ENCODE measurements at regions not wholly inside any gene's neighbourhood (a gene's known extent, or its start where the extent isn't known, plus 50 kb on each side); places are given as distances from the start of the nearest gene placed in this dataset.

DNA sequence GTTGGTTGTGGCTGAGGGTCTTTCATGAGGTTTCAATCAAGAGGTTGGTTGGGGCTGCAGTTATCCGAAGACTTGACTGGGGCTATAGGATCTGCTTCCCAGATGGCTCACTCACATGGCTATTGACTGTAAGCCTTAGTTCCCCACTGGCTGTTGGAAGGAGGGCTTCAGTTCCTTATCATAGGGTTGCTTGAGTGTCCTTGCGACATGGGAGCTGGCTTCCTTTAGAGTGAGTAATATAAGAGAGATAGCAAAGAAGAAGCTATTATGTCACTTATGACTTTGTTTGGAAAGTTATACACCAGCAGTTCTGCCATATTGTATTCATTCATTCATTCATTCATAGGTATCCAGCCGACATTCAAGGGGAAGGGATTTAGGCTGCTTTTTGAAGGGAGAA, 121.4 kb upstream of the WSCD1 start:
- Mint-ChIP-seq H3K36me3 (ENCODE audit: low read depth, unreplicated experiment) (no peaks in the 10 kb centered on the region), H3K4me3 (ENCODE audit: unreplicated experiment) (no peak overlapping the region), H3K27ac (ENCODE audit: unreplicated experiment) (no peak overlapping the region), H3K27me3 (ENCODE audit: low read depth, unreplicated experiment) (peaks cover 36% of the 10 kb centered on the region), H3K4me1 (ENCODE audit: low read depth, unreplicated experiment) (no peaks in the 10 kb centered on the region), H3K9me3 (ENCODE audit: unreplicated experiment) (peaks cover 10% of the 10 kb centered on the region)
- TF ChIP-seq EZH2 (IDR thresholded peaks at IDR 0.05; ENCODE audit: insufficient read depth, low read length), result no peak
- TF ChIP-seq, protein P1, sequence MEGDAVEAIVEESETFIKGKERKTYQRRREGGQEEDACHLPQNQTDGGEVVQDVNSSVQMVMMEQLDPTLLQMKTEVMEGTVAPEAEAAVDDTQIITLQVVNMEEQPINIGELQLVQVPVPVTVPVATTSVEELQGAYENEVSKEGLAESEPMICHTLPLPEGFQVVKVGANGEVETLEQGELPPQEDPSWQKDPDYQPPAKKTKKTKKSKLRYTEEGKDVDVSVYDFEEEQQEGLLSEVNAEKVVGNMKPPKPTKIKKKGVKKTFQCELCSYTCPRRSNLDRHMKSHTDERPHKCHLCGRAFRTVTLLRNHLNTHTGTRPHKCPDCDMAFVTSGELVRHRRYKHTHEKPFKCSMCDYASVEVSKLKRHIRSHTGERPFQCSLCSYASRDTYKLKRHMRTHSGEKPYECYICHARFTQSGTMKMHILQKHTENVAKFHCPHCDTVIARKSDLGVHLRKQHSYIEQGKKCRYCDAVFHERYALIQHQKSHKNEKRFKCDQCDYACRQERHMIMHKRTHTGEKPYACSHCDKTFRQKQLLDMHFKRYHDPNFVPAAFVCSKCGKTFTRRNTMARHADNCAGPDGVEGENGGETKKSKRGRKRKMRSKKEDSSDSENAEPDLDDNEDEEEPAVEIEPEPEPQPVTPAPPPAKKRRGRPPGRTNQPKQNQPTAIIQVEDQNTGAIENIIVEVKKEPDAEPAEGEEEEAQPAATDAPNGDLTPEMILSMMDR (IDR thresholded peaks at IDR 0.05; ENCODE audit: insufficient read depth, low read depth, low read length), result no peak
- H4K20me1 ChIP-seq (ENCODE audit: insufficient read depth, low read length), result no peaks in the 10 kb centered on the region
- no peaks in the 10 kb centered on the region for H3K9me3 ChIP-seq (ENCODE audit: insufficient read depth, low read depth, low read length)
- no peak overlapping the region for H3K27ac ChIP-seq (ENCODE audit: low read depth, low read length)
- DNase-seq (ENCODE audit: low read depth) (no peak), FAIRE-seq (no peak)
- H3K27me3 ChIP-seq (ENCODE audit: insufficient read depth, low read length), result peaks cover 14% of the 10 kb centered on the region
- H3K4me3 ChIP-seq (ENCODE audit: insufficient read depth, low read depth, low read length), result no peak overlapping the region
- no peak overlapping the region for H3K4me2 ChIP-seq (ENCODE audit: low read length)
- no peaks in the 10 kb centered on the region for H3K4me1 ChIP-seq (ENCODE audit: insufficient read depth, low read length)
- H3K36me3 ChIP-seq (ENCODE audit: insufficient read depth, low read length), result no peaks in the 10 kb centered on the region
- H3K79me2 ChIP-seq (ENCODE audit: insufficient read depth, low read length), result no peaks in the 10 kb centered on the region
- H2AFZ ChIP-seq (ENCODE audit: low read depth, low read length), result no peak overlapping the region
- no peak overlapping the region for H3K9ac ChIP-seq (ENCODE audit: low read length)

DNA sequence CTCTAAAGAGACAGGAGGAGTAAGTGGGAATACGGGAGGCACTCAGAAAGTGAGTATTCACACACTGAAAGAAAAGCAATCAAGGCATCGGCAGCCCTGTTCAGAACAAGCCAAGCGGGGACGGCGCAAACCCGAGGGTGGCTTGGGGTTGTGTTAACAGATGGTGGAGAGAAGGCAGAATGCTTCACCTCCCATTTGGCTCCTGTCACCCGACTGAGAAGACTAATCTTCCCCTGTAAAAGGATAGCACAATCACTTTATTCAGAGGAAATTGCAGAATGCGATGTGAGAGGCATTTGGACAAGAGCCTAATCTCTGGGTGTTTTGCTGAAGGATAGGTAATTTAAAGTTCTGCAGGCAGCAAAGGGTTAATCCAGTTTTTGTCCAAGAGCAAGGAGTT, 119.3 kb upstream of the WSCD1 start:
- H3K36me3 Mint-ChIP-seq (ENCODE audit: low read depth, unreplicated experiment), result no peaks in the 10 kb centered on the region
- peaks cover 11% of the 10 kb centered on the region for H3K9me3 Mint-ChIP-seq (ENCODE audit: unreplicated experiment)
- FAIRE-seq, result no peak

DNA sequence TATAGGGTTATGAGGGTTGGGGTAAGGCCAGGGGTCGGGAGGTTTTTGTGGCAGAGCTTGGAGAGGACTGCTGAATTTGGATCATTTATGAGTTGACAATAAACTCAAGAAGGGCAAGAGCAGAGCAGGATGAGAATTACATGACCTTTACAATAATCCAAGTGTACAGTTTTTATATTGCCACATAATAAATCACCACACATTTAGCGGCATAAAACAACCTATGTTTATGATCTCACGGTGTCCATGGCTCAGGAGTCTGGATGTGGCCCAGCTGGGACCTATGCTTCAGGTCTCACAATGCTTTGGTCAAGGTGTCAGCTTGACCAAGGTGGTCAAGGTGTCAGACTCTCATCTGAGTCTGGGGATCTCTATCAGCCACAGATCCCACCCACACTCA, 118.3 kb upstream of the WSCD1 start:
- FAIRE-seq (no peak), DNase-seq (ENCODE audit: low read depth) (no peak)
- H3K9ac ChIP-seq (ENCODE audit: low read length), result no peak overlapping the region
- H2AFZ ChIP-seq (ENCODE audit: low read depth, low read length), result no peak overlapping the region
- Mint-ChIP-seq H3K27ac (ENCODE audit: unreplicated experiment) (no peak overlapping the region), H3K27me3 (ENCODE audit: low read depth, unreplicated experiment) (peaks cover 49% of the 10 kb centered on the region), H3K4me1 (ENCODE audit: low read depth, unreplicated experiment) (no peaks in the 10 kb centered on the region), H3K36me3 (ENCODE audit: low read depth, unreplicated experiment) (no peaks in the 10 kb centered on the region), H3K4me3 (ENCODE audit: unreplicated experiment) (no peak overlapping the region), H3K9me3 (ENCODE audit: unreplicated experiment) (peaks cover 8% of the 10 kb centered on the region)
- H3K79me2 ChIP-seq (ENCODE audit: insufficient read depth, low read length), result no peaks in the 10 kb centered on the region
- no peaks in the 10 kb centered on the region for H4K20me1 ChIP-seq (ENCODE audit: insufficient read depth, low read length)
- no peaks in the 10 kb centered on the region for H3K4me1 ChIP-seq (ENCODE audit: insufficient read depth, low read length)
- peaks cover 14% of the 10 kb centered on the region for H3K27me3 ChIP-seq (ENCODE audit: insufficient read depth, low read length)
- TF ChIP-seq EZH2 (IDR thresholded peaks at IDR 0.05; ENCODE audit: insufficient read depth, low read length), result no peak
- TF ChIP-seq, protein P1 (IDR thresholded peaks at IDR 0.05; ENCODE audit: insufficient read depth, low read depth, low read length), result no peak
- no peaks in the 10 kb centered on the region for H3K9me3 ChIP-seq (ENCODE audit: insufficient read depth, low read depth, low read length)
- no peak overlapping the region for H3K4me3 ChIP-seq (ENCODE audit: insufficient read depth, low read depth, low read length)
- no peak overlapping the region for H3K4me2 ChIP-seq (ENCODE audit: low read length)
- H3K27ac ChIP-seq (ENCODE audit: low read depth, low read length), result no peak overlapping the region
- H3K36me3 ChIP-seq (ENCODE audit: insufficient read depth, low read length), result no peaks in the 10 kb centered on the region

More for the DNA sequence above, 119.3 kb upstream of the WSCD1 start:
- peaks cover 14% of the 10 kb centered on the region for H3K27me3 ChIP-seq (ENCODE audit: insufficient read depth, low read length)
- H3K9ac ChIP-seq (ENCODE audit: low read length), result no peak overlapping the region
- H3K4me1 Mint-ChIP-seq (ENCODE audit: low read depth, unreplicated experiment), result no peaks in the 10 kb centered on the region
- no peaks in the 10 kb centered on the region for H3K79me2 ChIP-seq (ENCODE audit: insufficient read depth, low read length)
- H3K4me3 ChIP-seq (ENCODE audit: insufficient read depth, low read depth, low read length), result no peak overlapping the region
- no peaks in the 10 kb centered on the region for H4K20me1 ChIP-seq (ENCODE audit: insufficient read depth, low read length)
- H3K36me3 ChIP-seq (ENCODE audit: insufficient read depth, low read length), result no peaks in the 10 kb centered on the region
- H3K4me2 ChIP-seq (ENCODE audit: low read length), result no peak overlapping the region
- no peaks in the 10 kb centered on the region for H3K9me3 ChIP-seq (ENCODE audit: insufficient read depth, low read depth, low read length)
- H3K27me3 Mint-ChIP-seq (ENCODE audit: low read depth, unreplicated experiment), result peaks cover 43% of the 10 kb centered on the region
- H2AFZ ChIP-seq (ENCODE audit: low read depth, low read length), result no peak overlapping the region
- no peak overlapping the region for H3K27ac Mint-ChIP-seq (ENCODE audit: unreplicated experiment)
- TF ChIP-seq, protein P1 (IDR thresholded peaks at IDR 0.05; ENCODE audit: insufficient read depth, low read depth, low read length), result no peak
- no peak for TF ChIP-seq EZH2 (IDR thresholded peaks at IDR 0.05; ENCODE audit: insufficient read depth, low read length)
- no peak for DNase-seq (ENCODE audit: low read depth)
- H3K4me3 Mint-ChIP-seq (ENCODE audit: unreplicated experiment), result no peak overlapping the region
- H3K4me1 ChIP-seq (ENCODE audit: insufficient read depth, low read length), result no peaks in the 10 kb centered on the region
- no peak overlapping the region for H3K27ac ChIP-seq (ENCODE audit: low read depth, low read length)
